Mesothelial cell of epicardium (in vitro differentiated cells): ENCODE measurements at regions not wholly inside any gene's neighbourhood (a gene's known extent, or its start where the extent isn't known, plus 50 kb on each side); places are given as distances from the start of the nearest gene placed in this dataset.

Experiments used
- DNase-seq, 2 experiments: peaks; one replicate each; pipeline ENCODE4 v3.0.0; 2021; ENCODE audit warnings: low spot score in 2 of 2; ENCODE audit not compliant: unreplicated experiment in 2 of 2
- H3K27ac Mint-ChIP-seq: 2 replicates; pipeline ENCODE4 v1.8.0; 2021; ENCODE audit warnings: mixed read lengths
- H3K27me3 Mint-ChIP-seq: 2 replicates; pipeline ENCODE4 v1.8.0; 2021; ENCODE audit warnings: low read depth, mixed read lengths
- H3K36me3 Mint-ChIP-seq: 2 replicates; pipeline ENCODE4 v1.8.0; 2021; ENCODE audit warnings: mixed read lengths
- H3K4me1 Mint-ChIP-seq: 2 replicates; pipeline ENCODE4 v1.8.0; 2021; ENCODE audit warnings: mixed read lengths
- H3K4me3 Mint-ChIP-seq: 2 replicates; pipeline ENCODE4 v1.8.0; 2021; ENCODE audit warnings: mild to moderate bottlenecking, moderate library complexity, mixed read lengths
- H3K9me3 Mint-ChIP-seq: 2 replicates; pipeline ENCODE4 v1.8.0; 2021; ENCODE audit warnings: mixed read lengths
- TF ChIP-seq, protein P1 (sequence below): fragments of 200-600 bp; sonication (generic); IDR thresholded peaks from one replicate; pipeline ENCODE4 v1.5.0; 2021; ENCODE audit warnings: antibody characterized with exemption; ENCODE audit not compliant: unreplicated experiment

DNA sequence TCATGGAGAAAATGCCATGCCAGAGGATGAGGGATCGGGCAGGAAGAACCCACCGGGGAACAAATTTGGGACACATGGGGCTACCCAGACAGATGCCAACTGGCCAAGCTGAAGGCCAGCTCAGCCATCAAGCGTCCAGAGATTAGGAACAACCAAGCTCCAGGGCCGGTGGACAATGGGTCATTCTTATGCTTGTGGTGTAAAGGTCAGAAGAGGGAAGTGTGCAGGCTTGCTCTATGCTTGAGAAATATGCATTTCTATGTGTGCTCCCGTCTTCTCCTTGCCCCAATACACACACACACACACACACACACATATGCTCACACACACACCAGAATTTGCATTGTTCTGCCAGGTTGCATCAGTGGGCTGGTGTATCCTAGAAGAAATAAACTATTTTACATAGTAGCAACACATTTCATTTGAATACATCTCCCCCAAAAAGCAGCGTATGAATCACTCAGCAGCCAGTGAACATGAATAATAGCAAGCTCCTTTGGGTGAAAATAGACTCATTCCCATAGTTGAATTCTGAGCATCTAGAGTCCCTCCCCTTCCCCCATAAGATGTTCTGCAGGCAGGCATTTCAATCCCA lies 201.9 kb upstream of the PPARGC1A start:
- Mint-ChIP-seq H3K4me3 (no peak overlapping the region), H3K27me3 (no peaks in the 10 kb centered on the region), H3K27ac (no peak overlapping the region)

DNA sequence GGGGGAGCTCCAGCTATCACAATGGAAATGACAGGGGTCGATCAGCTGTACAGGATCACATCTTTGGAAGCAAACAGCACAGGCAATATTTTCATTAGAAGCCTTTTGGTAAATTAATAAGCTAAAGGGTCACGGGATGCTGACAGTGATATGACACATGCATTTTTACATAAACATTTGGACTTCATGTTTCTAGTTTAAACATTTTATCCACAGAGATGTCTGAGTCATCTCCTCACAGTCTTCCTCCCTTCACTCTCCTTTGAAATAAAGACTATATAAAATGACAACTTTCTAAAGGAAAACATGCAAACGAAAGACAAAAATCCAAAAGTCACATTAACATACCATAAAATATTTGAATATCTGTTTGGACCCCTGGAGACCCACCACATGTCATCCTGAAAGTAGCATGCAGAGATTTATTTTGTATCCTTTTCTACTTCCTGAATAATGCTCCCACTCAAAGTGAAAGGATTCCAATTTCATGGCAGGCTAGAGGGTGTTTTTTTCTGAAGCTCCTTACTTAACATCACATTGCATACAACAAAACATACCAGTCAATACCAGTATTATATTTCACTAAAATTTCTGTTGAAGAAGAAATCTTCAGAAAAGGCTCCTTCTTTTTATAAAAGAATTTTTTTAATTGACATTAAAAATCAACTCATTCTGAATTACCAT lies 200.1 kb upstream of the PPARGC1A start:
- H3K9me3 Mint-ChIP-seq: no peaks in the 10 kb centered on the region
- H3K4me3 Mint-ChIP-seq: no peak overlapping the region

More for the DNA sequence above, 201.9 kb upstream of the PPARGC1A start:
- Mint-ChIP-seq H3K4me1 (peaks cover 2% of the 10 kb centered on the region), H3K9me3 (peaks cover 3% of the 10 kb centered on the region), H3K36me3 (no peaks in the 10 kb centered on the region)
- no peak for DNase-seq
- TF ChIP-seq, protein P1, sequence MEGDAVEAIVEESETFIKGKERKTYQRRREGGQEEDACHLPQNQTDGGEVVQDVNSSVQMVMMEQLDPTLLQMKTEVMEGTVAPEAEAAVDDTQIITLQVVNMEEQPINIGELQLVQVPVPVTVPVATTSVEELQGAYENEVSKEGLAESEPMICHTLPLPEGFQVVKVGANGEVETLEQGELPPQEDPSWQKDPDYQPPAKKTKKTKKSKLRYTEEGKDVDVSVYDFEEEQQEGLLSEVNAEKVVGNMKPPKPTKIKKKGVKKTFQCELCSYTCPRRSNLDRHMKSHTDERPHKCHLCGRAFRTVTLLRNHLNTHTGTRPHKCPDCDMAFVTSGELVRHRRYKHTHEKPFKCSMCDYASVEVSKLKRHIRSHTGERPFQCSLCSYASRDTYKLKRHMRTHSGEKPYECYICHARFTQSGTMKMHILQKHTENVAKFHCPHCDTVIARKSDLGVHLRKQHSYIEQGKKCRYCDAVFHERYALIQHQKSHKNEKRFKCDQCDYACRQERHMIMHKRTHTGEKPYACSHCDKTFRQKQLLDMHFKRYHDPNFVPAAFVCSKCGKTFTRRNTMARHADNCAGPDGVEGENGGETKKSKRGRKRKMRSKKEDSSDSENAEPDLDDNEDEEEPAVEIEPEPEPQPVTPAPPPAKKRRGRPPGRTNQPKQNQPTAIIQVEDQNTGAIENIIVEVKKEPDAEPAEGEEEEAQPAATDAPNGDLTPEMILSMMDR: no peak

DNA sequence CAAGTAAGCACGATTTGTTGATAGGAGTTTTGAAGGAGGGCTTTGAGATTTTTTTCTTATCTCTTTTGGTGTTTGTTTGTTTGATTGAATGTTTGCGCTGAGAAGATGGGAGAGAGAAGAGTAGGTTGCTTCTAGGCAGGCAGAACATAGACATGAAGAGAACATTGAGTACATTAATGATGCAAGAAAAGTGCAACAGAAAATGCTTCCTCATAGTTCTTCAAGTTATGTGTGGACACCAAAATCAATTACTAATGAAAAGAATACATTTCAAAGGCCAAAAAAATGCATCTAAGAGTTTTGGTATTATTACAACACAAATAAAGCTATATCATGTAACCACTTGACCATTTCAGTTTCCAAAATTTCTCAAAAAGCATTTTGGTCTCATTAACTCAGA lies 191.0 kb upstream of the PPARGC1A start:
- Mint-ChIP-seq H3K27me3 (no peaks in the 10 kb centered on the region), H3K9me3 (no peaks in the 10 kb centered on the region), H3K4me3 (no peak overlapping the region), H3K36me3 (no peaks in the 10 kb centered on the region), H3K27ac (no peak overlapping the region), H3K4me1 (no peaks in the 10 kb centered on the region)
- no peak for DNase-seq
- TF ChIP-seq, protein P1: no peak

More for the DNA sequence above, 200.1 kb upstream of the PPARGC1A start:
- no peaks in the 10 kb centered on the region for H3K27me3 Mint-ChIP-seq
- H3K27ac Mint-ChIP-seq: no peak overlapping the region
- TF ChIP-seq, protein P1: no peak
- H3K4me1 Mint-ChIP-seq: peaks cover 2% of the 10 kb centered on the region
- no peaks in the 10 kb centered on the region for H3K36me3 Mint-ChIP-seq
- no peak for DNase-seq

DNA sequence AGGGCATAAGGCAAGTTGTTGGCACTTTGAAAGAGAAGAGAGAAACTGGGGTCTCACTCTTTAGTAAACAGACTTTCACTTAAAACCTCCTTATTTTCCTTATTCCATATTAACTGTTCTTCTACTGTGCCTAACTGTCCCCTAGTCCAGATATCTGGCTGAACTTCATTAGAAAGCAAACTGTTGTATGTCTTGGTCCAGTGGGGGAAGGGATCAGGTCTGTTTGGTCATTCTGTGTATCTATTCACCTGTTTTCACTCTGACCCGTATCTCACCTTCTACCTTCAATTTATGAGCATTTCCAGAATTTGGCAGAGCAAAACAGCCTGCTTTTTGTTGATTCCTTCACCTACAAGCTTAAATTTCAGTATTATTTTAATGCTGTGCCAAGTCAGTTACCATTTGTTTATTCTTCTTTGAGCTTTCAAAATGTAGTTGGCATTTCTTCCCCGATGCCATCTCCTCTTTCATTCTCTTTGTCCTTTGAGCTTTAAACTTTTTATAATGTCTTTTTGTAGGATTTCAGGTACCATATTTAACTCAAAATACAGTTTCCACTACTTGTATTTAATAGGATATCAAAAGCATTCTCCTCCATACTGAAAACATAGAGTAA lies 188.6 kb upstream of the PPARGC1A start:
- TF ChIP-seq, protein P1: no peak
- H3K27me3 Mint-ChIP-seq: peaks cover 6% of the 10 kb centered on the region
- no peaks in the 10 kb centered on the region for H3K36me3 Mint-ChIP-seq
- no peaks in the 10 kb centered on the region for H3K4me1 Mint-ChIP-seq
- H3K4me3 Mint-ChIP-seq: no peak overlapping the region
- DNase-seq: no peak
- no peaks in the 10 kb centered on the region for H3K9me3 Mint-ChIP-seq
- no peak overlapping the region for H3K27ac Mint-ChIP-seq

DNA sequence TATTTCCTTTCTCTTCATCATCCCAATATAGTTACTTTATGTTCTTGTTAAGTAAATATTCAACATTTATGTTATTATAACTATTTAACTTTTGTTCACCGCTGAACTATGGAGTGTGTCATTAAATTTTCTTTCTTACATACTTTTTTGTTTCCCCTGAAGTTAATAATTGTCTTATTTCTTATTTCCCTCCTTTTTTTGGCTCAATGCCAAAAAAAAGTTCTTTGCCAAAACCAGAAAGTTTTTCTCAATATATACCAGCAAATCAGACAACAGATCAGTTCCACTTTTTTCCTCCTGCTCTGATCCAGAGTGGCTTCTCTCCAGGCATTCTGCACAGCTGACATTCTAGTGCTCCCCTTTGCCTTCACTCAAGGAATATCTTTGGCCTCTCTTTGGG lies 187.0 kb upstream of the PPARGC1A start:
- H3K9me3 Mint-ChIP-seq: no peaks in the 10 kb centered on the region
- TF ChIP-seq, protein P1: no peak
- DNase-seq: no peak
- no peaks in the 10 kb centered on the region for H3K4me1 Mint-ChIP-seq
- H3K27me3 Mint-ChIP-seq: peaks cover 6% of the 10 kb centered on the region
- H3K36me3 Mint-ChIP-seq: no peaks in the 10 kb centered on the region
- H3K27ac Mint-ChIP-seq: no peak overlapping the region
- H3K4me3 Mint-ChIP-seq: no peak overlapping the region
